GM19395 (cell line): ENCODE measurements at regions not wholly inside any gene's neighbourhood (a gene's known extent, or its start where the extent isn't known, plus 50 kb on each side); places are given as distances from the start of the nearest gene placed in this dataset.
"Not testable (repeated sequence)": the region's sequence is repeated elsewhere in the genome, so short reads cannot be mapped to it uniquely, and the experiment has no call there.

Experiments
- ATAC-seq: cut with Tn5 transposase; IDR thresholded peaks from one replicate; pipeline ENCODE4 v1.9.1; 2021; ENCODE audit warnings: mild to moderate bottlenecking, moderate library complexity; ENCODE audit not compliant: unreplicated experiment

- ATAC-seq = not testable (repeated sequence)
These were observed 1347.6 kb downstream of the GATA3 start for GRCh38 chr10:9402067-9402466.

DNA sequence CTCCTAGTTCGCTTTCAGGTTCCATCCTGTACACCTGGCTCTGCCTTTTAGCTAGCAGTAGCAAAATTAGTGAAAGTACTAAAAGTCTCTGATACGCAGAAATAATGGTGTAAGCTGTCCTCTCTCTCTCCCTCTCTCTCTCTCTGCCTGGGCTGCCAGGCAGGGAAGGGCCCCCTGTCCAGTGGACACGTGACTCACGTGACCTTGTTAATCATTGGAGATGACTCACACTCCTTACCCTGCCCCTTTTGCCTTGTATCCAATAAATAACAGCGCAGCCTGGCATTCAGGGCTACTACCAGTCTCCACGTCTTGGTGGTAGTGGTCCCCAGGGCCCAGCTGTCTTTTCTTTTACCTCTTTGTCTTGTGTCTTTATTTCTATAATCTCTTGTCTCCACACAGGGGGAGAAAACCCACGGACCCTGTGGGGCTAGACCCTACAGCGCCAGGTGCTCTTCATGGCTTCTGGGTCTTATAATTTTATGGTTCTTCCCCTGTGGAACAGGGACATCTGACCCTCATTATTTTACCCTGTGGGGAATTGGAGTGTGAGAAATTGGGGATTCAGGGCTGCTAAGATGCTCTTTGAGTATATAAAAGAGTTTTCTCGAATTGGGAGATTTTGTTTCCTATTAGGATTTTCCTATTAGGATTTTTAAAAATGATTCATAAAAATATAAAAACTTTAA, 1348.2 kb downstream of the GATA3 start:
- ATAC-seq = not testable (repeated sequence)

GRCh38 chr10:9407201-9407600, 1352.7 kb downstream of the GATA3 start:
- ATAC-seq = not testable (repeated sequence)

- ATAC-seq = no peak
These were observed 1361.8 kb downstream of the GATA3 start for GRCh38 chr10:9416331-9416730.

DNA sequence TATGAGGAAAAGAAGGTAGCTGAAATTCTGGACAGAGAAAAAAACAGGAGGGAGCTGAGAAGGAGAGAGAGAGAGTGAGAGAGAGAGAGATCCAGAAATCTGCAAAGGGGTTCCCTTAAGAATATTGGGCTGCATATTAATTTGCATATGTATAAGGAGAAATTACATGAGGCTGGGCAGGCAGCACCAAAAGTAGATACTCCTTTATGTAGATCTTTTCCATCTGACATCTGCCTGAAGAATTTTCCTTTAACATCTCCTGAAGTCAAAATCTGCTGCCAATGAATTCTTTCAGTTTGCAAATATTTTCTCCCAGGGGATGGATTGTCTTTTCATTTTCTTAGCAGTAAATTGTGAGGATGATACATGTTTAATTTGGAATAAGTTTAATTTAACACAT, 1365.3 kb downstream of the GATA3 start:
- ATAC-seq = no peak

- no peak for ATAC-seq
These were observed 1372.7 kb downstream of the GATA3 start for GRCh38 chr10:9427209-9427608.

DNA sequence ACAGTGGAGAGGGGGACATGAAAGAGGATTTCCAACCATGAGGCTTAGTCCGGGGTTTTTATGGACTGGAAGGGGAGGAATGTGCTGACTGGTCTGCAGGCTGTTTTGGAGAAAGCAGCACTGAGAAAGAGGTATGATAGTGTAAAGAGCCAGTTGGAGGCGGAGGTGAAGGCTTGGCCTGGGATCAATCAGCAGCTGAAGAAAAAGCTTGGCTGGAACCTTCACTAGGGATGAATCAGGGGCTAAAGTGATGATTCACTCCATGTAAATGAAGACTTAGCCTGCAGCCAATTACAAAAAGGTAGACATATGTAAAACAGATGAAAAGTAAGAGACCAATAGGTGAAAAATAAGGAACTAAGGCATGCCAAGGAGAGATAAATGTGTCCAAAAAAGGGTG, 1382.6 kb downstream of the GATA3 start:
- no peak for ATAC-seq

DNA sequence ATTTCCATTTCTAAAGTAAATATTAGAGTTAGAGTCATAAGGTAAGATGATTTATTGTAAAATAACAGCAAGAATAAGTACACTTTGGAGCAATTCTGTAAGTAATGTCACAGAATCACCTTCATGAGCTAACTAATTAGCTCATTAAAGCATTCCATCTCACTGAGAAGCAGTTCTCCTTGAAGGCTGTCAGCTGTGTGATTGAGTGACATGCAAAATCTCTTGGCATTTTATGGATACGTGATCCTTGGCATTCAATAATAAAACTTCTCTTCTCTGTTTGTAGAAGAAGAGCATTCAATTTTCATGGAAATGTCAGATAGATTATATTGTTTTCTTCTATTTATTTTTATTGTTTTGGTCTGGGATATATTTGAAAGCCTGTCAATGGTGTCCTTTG, 1389.3 kb downstream of the GATA3 start:
- no peak for ATAC-seq

- no peak for ATAC-seq
These were observed 1395.0 kb downstream of the GATA3 start for GRCh38 chr10:9449530-9449929.

DNA sequence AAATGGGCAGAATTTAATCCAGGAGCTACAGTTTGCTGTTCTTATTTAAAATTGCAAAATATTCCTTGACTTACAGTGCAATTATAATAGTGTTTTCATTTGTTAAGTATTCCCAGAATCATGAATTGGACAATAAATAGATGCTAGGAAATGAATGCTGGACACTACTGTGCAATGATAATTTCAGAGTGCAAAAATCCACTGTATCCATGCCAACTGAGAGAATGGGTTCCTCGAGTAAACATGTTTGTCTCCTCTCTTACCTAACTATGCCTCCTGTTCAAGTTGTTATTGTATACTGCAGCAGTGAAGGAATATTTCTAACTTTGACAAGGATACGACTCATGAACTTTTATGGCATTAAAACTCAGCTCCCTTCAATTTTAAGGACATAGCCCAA, 1396.3 kb downstream of the GATA3 start:
- ATAC-seq = no peak

- ATAC-seq = no peak
These were observed 1396.8 kb downstream of the GATA3 start for GRCh38 chr10:9451211-9451773.

DNA sequence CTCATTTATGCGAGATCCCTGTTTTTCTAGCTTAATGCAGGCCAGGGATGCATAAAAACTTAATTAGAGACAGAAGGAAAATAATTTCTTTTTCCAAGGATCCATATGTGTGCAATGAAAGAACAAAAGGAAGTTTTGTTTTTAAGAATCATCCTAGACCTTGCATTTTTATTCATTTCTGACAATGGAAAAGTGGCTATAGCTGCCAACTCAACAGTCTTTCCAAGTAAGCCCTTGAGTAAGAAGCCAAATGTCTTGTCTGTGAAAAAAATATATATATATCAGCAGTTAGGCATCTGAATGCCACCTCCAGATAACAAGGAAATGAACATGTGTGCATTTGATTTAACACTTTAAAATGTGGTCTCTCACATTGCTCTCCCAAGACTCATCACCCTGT, 1397.6 kb downstream of the GATA3 start:
- no peak for ATAC-seq

GRCh38 chr10:9453871-9454270, 1399.4 kb downstream of the GATA3 start:
- ATAC-seq = not testable (repeated sequence)

GRCh38 chr10:9469663-9470205, 1415.2 kb downstream of the GATA3 start:
- no peak for ATAC-seq

GRCh38 chr10:9470581-9470980, 1416.1 kb downstream of the GATA3 start:
- no peak for ATAC-seq

GRCh38 chr10:9501944-9502343, 1447.5 kb downstream of the GATA3 start:
- ATAC-seq = no peak

- no peak for ATAC-seq
These were observed 1449.7 kb downstream of the GATA3 start for GRCh38 chr10:9504227-9504626.

GRCh38 chr10:9505546-9505945, 1451.1 kb downstream of the GATA3 start:
- ATAC-seq = no peak

DNA sequence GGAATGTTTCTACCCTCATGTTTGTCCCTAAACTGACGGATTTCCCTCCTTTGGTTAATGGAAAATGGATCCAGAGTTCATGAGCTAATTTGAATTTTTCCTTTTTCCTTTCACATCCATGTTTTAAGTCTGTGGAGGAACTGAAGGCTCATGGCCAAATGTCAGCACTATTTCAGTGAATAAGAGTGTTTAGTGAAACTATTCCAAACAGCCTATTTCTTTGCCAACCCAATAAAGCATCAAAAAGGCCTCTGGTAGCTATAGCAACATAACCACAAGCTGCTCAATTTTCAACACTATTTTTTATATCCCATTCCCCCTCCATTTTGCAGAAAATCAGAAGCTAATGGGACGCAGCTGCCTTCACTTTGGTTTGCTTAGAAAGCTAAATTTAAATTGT, 1454.1 kb downstream of the GATA3 start:
- ATAC-seq = no peak

GRCh38 chr10:9510626-9511025, 1456.1 kb downstream of the GATA3 start:
- no peak for ATAC-seq

- no peak for ATAC-seq
These were observed 1461.4 kb downstream of the GATA3 start for GRCh38 chr10:9515922-9516321.

- peak; percentile 86 for ATAC-seq
These were observed 1481.3 kb downstream of the GATA3 start for GRCh38 chr10:9535744-9536143.

DNA sequence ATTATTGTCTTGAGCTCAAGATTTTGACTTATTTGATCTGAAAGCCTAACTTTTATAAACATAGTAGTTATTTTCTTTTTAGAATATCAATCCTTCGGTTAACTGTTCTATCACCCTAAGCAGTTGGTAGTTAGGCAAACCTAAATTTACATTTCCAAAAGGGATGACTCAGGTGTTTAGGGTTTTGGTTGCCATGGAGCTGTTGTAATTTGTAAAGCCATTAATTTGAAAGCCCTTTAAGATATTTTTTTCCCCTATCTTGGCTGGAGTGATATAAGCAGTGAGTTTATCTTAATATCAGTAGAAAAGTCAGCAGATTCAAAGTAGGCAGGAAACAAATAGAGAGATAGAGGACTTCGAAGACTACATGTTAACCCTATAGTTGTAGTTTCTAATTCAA, 1472.6 kb upstream of the CELF2 start:
- no peak for ATAC-seq
